HAP-1 (cell line): ENCODE measurements at regions not wholly inside any gene's neighbourhood (a gene's known extent, or its start where the extent isn't known, plus 50 kb on each side); places are given as distances from the start of the nearest gene placed in this dataset.
"Not testable (repeated sequence)": the region's sequence is repeated elsewhere in the genome, so short reads cannot be mapped to it uniquely, and the experiment has no call there.

Experiments
- DNase-seq, 2 experiments: peaks; one replicate each; pipeline ENCODE4 v3.0.0-alpha.2; 2016 to 2020; ENCODE audit warnings: low spot score in 2 of 2
- H3K27me3 ChIP-seq: fragments of 250-450 bp; sonication (Bioruptor Pico); 2 replicates; pipeline ENCODE4 v1.5.1; 2020; ENCODE audit warnings: low read depth, mild to moderate bottlenecking, moderate library complexity
- H3K36me3 ChIP-seq: fragments of 250-450 bp; sonication (Bioruptor Pico); replicated peaks from 2 replicates; pipeline ENCODE4 v1.5.1; 2020; ENCODE audit warnings: mild to moderate bottlenecking
- H3K4me1 ChIP-seq: fragments of 250-450 bp; sonication (Bioruptor Pico); 2 replicates; pipeline ENCODE4 v1.5.1; 2020; ENCODE audit warnings: mild to moderate bottlenecking
- H3K4me3 ChIP-seq: fragments of 250-450 bp; sonication (Bioruptor Pico); 2 replicates; pipeline ENCODE4 v1.5.1; 2020; ENCODE audit warnings: mild to moderate bottlenecking, moderate library complexity
- H3K9me3 ChIP-seq: fragments of 250-450 bp; sonication (Bioruptor Pico); 2 replicates; pipeline ENCODE4 v1.5.1; 2020; ENCODE audit warnings: mild to moderate bottlenecking, moderate library complexity
- in situ Hi-C: fragments of 300-500 bp; cut with MboI; formaldehyde crosslinking; loops from 3 replicates; pipeline ENCODE4 v1.14.3; 2020; ENCODE audit warnings: low sequenced_read_pairs, inconsistent platforms, mixed read lengths

DNA sequence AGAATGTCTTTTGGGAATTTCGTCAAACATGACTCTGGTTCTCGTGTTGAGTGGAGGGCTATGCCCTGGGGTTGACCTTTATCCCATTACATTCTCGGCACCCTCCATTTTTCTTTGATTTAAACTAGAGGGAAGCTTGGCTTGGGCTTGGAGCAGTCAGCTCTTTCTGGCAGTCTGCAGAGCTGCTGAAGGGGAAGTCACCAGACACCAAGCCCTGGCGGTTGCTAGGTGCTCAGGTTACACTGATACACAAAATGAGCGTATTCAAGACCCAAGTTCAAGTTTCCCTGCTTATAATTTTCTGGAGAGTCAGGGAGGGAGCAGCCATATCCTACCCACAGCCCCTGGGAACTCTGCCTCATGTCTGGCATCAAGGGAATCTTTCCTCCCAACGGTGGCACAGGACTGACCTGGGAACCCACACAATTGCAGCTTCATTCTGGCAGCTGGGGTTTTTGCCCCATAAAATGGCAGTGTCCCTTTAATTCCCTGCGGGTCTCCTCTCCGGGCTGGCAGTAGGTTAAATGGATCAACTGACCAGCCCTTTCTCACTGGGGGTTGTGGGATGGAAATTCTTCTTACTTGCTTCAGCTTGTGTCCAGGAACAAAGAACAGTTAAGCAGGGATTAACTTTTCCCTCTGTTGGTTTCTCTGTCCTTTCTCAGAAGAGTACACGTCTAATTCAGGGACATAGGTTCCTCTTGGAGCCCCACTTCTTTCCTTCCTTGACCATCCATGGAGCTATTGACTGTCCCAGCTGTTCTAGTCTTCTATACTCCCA is 110.0 kb upstream of the DLG1 start:
- no peak for DNase-seq
- in situ Hi-C loops: no loop called here
- Histone ChIP-seq H3K36me3 (no peaks in the 10 kb centered on the region), H3K4me3 (no peak overlapping the region), H3K27me3 (no peaks in the 10 kb centered on the region), H3K9me3 (no peaks in the 10 kb centered on the region), H3K4me1 (no peaks in the 10 kb centered on the region)

DNA sequence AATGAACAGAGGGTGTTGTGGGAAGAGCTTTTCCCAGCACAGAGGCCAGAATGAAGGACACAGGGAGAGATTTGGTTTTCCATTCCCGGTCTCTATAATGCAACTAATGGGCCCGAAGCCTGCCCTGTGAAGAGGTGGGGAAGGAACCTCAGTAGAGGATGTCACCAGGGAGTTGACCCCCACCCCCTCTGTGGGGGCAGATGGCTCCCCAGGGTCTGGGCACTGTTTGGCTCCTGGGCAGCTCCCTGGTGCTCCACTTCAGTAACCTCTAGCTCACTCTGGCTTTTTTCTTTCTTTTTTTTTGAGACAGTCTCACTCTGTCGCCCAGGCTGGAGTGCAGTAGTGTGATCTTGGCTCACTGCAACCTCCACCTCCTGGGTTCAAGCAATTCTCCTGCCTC is 109.1 kb upstream of the DLG1 start:
- in situ Hi-C loops: no loop called here

DNA sequence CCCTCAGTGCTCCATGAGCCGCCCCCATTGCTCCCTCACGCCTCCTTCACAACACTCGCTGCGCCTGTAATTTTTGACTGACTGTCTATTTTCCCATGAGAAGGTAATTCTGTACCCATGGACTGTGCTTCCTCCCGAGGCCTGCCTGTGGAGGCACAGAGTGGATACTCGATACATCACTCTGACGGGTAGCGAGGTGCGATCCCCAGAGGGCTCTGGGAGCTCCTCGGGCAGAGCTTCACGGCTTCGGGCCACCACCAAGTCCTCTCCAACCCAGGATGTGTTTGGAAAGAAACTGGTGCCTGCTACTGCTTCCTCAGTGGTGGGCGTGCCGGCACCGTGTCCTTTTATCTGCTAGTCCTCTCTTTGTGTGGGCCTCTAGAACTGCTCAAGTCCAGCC is 108.6 kb upstream of the DLG1 start:
- DNase-seq: no peak
- H3K36me3 ChIP-seq: no peaks in the 10 kb centered on the region
- no peaks in the 10 kb centered on the region for H3K4me1 ChIP-seq
- H3K9me3 ChIP-seq: no peaks in the 10 kb centered on the region
- H3K4me3 ChIP-seq: no peak overlapping the region
- no peaks in the 10 kb centered on the region for H3K27me3 ChIP-seq
- in situ Hi-C loops: no loop called here

More for the DNA sequence above, 109.1 kb upstream of the DLG1 start:
- Histone ChIP-seq H3K4me3 (no peak overlapping the region), H3K4me1 (no peaks in the 10 kb centered on the region), H3K27me3 (no peaks in the 10 kb centered on the region), H3K9me3 (no peaks in the 10 kb centered on the region), H3K36me3 (no peaks in the 10 kb centered on the region)
- no peak for DNase-seq

DNA sequence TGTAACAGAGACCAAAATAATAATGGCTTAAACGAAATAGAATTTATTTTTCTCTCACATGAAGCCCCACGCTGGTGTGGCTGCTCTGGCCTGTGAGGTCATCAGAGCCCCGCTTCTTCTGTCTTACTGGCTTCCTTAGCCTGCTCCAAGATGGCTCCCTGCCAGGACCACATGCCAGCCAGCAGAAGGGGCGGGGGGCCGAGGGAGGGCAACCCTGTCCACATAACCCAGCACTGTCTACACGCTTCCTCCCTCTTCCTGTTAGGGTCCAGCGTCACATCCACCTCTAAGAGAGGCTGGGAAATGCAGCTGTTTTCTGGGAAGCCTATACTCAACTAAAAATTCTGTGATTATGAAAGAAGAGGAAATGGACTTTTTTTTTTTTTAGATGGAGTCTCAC is 107.9 kb upstream of the DLG1 start:
- Histone ChIP-seq H3K36me3 (no peaks in the 10 kb centered on the region), H3K4me3 (no peak overlapping the region), H3K9me3 (no peaks in the 10 kb centered on the region), H3K27me3 (no peaks in the 10 kb centered on the region), H3K4me1 (no peaks in the 10 kb centered on the region)
- in situ Hi-C loops: no loop called here
- no peak for DNase-seq

DNA sequence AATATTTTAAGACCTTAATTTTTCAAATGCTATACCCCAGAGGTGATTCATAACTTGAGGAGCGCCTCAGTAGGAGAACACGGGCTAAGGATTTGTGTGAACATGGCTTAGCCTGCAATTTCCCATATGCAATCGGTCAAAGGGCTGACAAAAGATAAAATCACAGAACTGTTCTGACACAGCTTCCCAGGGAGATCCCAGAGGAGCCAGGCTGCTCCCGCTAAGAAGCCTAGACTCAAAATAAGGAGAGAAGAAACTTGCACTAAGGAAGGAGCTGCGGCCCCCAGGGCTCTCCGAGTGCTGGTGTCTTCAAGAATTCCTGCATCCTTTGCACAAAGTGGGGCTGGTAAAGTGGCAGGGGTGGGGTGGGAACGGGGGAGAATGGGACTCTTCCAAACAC is 106.3 kb upstream of the DLG1 start:
- Histone ChIP-seq H3K27me3 (no peaks in the 10 kb centered on the region), H3K4me3 (no peak overlapping the region), H3K9me3 (no peaks in the 10 kb centered on the region), H3K36me3 (no peaks in the 10 kb centered on the region), H3K4me1 (no peaks in the 10 kb centered on the region)
- DNase-seq: no peak
- in situ Hi-C loops: no loop called here

DNA sequence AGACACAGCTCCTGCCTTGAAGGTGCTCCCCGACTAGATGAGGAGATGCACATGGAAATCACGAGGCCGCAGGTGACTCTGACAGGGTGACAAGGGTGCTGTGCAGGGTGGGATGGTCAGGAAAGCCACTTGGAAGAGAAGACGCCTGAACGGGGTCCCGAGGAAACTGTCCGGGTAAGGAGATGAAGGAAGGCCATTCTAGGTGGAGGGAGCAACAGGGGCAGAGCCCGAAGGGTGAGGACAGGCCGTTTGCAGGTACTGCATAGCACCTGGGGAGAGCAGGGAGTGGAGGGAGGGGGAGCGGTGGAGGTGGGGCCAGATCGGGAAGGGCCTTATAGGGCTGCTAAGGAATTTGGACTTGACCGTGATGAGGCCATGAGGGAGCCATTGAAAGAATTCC is 105.6 kb upstream of the DLG1 start:
- Histone ChIP-seq H3K36me3 (no peaks in the 10 kb centered on the region), H3K9me3 (no peaks in the 10 kb centered on the region), H3K4me1 (no peaks in the 10 kb centered on the region), H3K27me3 (no peaks in the 10 kb centered on the region), H3K4me3 (no peak overlapping the region)
- in situ Hi-C loops: no loop called here
- DNase-seq: no peak

DNA sequence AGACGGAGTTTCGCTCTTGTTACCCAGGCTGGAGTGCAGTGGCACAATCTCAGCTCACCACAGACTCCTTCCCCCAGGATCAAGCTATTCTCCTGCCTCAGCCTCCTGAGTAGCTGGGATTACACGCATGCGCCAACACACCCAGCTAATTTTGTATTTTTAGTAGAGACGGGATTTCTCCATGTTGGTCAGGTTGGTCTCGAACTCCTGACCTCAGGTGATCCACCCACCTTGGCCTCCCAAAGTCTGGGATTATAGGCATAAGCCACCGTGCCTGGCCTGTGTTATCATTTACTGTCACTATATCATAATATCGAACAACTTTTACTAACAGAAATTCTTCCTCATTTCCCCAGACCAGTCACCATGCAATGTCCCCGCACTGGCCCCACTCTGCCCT is 104.0 kb upstream of the DLG1 start:
- H3K27me3 ChIP-seq, DNase-seq, in situ Hi-C loops, H3K4me1 ChIP-seq, H3K4me3 ChIP-seq, H3K36me3 ChIP-seq, H3K9me3 ChIP-seq: not testable (repeated sequence)

DNA sequence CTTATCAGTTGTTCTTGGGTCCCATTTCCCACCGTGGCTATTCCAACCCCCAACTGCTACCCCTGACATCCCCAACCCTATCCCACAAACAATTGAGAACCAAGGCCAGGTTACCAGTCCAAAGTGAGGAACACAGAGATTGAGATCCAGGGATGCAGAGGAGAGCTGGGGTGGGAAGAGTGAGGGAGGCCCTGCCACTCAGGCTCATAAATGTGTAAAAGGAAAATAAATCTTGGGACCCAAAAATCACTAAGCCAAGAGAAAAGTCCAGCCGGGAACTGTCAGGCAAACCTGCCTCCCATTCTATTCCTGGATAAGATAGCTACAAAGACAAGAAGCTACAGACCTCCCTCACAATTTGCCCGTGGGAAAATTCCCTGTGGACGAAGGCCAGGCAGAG is 101.1 kb upstream of the DLG1 start:
- in situ Hi-C loops: no loop called here
- Histone ChIP-seq H3K4me1 (no peaks in the 10 kb centered on the region), H3K27me3 (no peaks in the 10 kb centered on the region; the same call in 1 of the 2 replicates), H3K4me3 (no peak overlapping the region), H3K9me3 (no peaks in the 10 kb centered on the region), H3K36me3 (no peaks in the 10 kb centered on the region)
- DNase-seq: no peak

DNA sequence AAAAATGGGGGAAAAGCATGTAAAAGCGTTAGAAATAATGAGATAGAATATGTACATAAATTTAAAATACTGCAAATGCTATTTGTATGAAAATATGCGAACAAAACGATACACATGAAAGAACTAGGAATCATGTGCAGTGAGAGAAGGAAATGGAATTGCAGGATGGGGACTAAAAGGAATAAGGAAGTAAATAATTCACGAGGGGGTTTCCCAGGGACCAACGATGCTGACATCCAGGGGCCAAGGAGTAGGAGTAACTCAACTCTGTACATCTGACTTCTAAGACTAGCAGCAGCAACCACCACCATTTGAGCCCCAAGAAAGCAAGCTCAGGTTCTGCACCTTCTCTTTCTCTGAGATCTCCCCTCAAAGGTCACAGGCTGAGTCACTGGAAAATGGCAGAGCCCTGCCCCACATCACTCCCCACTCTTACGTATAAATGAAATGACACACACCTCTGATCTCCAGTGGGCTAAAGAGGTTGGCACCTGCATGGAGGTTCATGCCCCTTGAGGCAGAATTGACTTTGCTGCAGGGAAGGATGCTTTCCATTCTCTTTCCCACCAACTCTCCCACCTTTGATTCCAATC is 100.0 kb upstream of the DLG1 start:
- in situ Hi-C loops: no loop called here

DNA sequence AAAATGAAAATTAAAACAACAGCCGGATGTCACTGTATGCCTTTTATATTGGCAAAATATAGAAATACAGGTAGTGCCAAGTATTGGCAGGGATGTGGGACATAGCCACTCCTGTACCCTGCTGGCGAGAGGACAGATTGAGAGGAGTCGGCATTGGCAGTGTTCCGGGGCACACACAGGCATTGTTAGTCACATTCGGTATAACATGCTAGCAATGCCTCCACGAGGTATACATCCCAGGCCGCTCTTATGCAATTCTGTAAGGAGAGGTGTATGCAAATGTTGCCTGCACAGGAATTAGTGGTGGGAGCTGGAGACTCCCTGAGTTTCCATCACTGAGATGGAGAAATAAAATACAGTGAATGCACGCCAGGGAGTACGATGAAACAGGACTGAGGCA is 99.4 kb upstream of the DLG1 start:
- Histone ChIP-seq H3K36me3 (no peaks in the 10 kb centered on the region), H3K27me3 (no peaks in the 10 kb centered on the region; the same call in 1 of the 2 replicates), H3K4me3 (no peak overlapping the region), H3K4me1 (no peaks in the 10 kb centered on the region), H3K9me3 (no peaks in the 10 kb centered on the region)
- in situ Hi-C loops: no loop called here
- no peak for DNase-seq

More for the DNA sequence above, 100.0 kb upstream of the DLG1 start:
- Histone ChIP-seq H3K36me3 (no peaks in the 10 kb centered on the region), H3K27me3 (no peaks in the 10 kb centered on the region; the same call in 1 of the 2 replicates), H3K4me1 (no peaks in the 10 kb centered on the region), H3K4me3 (no peak overlapping the region), H3K9me3 (no peaks in the 10 kb centered on the region)
- no peak for DNase-seq

DNA sequence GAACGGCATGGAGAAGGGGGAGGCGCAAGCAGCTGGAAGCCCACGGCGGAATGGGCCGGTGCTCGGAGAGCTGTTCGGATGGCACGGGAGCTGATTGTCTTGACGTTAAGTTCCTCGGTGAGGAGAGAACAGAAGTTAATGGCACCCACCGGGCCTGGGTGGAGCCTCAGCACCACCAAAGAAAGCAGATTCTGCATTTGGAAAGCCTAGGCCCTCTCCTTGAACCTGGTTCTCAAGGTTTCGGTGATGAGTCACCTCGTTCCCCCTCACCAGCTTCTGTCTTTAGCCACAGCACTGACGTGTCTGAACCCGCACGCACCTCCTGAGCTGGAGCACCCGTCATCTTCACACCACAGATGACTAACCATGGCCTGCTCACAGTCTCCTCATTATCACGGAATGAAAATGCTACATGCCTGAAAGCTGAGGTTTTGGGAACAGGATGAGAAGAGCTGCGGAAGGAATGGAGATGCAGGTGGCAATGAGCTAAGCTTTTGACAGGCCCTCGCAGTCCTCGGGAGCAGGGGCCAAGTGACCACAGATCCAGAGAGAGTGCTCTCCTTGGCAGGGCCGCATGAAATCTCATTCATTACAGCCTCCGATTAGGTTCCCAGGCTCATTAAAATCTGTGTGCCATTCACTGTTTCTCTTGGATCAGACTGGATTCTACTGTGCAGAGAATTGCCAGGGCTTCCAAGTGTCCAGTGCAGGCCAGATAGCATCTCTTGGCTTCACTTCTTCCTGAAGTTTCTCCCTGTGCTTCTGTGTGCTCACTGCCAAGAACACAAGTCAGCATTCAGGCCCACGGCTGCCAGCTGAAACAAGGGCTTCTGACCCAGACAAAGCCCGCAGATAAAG is 96.3 kb upstream of the DLG1 start:
- H3K9me3 ChIP-seq: no peaks in the 10 kb centered on the region

DNA sequence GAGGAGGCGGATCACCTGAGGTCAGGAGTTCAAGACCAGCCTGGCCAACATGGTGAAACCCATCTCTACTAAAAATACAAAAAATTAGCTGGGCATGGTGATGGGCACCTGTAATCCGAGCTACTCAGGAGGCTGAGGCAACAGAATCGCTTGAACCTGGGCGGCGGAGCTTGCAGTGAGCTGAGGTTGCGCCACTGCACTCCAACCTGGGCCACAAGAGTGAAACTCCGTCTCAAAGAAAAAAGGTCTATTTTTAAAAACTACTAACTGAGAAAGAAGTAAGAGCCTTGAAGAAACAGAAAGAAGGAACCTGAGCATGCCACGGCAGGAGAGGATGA is 95.7 kb upstream of the DLG1 start:
- H3K27me3 ChIP-seq, H3K36me3 ChIP-seq, H3K4me1 ChIP-seq, in situ Hi-C loops, DNase-seq, H3K4me3 ChIP-seq, H3K9me3 ChIP-seq: not testable (repeated sequence)

More for the DNA sequence above, 96.3 kb upstream of the DLG1 start:
- no peak for DNase-seq
- no peaks in the 10 kb centered on the region for H3K36me3 ChIP-seq
- in situ Hi-C loops: no loop called here
- H3K4me1 ChIP-seq: no peaks in the 10 kb centered on the region
- H3K4me3 ChIP-seq: no peak overlapping the region
- peaks cover 4% of the 10 kb centered on the region for H3K27me3 ChIP-seq

DNA sequence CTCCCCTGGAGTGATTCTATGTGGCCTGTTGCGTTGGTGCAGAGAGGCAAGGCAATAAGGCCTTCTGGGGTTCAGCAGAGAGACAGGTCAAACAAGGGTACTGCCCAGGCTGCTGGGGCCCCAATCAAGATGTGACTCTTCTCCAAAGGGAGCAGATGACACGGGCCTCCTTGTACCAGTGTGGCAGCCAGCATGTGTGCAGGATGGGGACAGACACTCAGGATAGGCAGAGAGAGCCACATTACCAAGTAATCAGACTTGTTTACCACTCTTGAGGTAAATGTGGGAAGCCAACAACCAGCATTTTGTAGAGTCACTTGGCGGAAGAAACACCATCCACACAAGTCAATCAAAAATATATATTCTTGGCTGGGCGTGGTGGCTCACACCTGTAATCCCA is 95.3 kb upstream of the DLG1 start:
- Histone ChIP-seq H3K4me1 (no peaks in the 10 kb centered on the region), H3K9me3 (no peaks in the 10 kb centered on the region), H3K4me3 (no peak overlapping the region), H3K27me3 (peaks cover 8% of the 10 kb centered on the region), H3K36me3 (no peaks in the 10 kb centered on the region)
- in situ Hi-C loops: no loop called here
- DNase-seq: no peak

DNA sequence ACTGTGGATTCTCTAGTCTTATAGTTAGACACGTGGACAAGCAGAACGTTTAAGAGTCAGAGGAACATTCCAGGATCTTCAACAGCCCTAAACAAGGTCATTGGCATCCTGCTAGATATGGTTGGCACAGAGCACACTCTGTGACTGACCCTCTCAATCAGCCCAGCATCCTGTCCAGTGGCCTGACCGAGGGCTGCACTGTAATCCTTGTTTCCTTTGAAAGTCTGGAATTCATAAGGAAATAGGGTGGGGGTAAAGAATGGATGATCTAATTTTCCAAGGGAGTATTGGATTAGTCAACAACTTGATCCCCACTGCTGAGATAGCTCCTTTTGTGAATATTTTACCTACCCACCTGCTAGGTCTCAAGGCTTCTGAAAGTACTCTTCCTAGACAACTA is 94.5 kb upstream of the DLG1 start:
- in situ Hi-C loops: no loop called here
- no peaks in the 10 kb centered on the region for H3K4me1 ChIP-seq
- no peaks in the 10 kb centered on the region for H3K9me3 ChIP-seq
- no peak overlapping the region for H3K4me3 ChIP-seq
- peaks cover 14% of the 10 kb centered on the region for H3K27me3 ChIP-seq
- DNase-seq: no peak
- H3K36me3 ChIP-seq: no peaks in the 10 kb centered on the region
